Fibroblast of lung (primary cell): ENCODE measurements at regions not wholly inside any gene's neighbourhood (a gene's known extent, or its start where the extent isn't known, plus 50 kb on each side); places are given as distances from the start of the nearest gene placed in this dataset.

Source experiments
- DNase-seq, 2 donors: peaks; one replicate each; pipeline versions ENCODE4 v3.0.0 to v3.0.0-alpha.2; 2010; ENCODE audit warnings: low read depth in 2 of 2
- H2AFZ ChIP-seq: 2 replicates; pipeline ENCODE4 v1.5.1; 2012; ENCODE audit warnings: low read length, control low read depth, inconsistent platforms
- H3K27ac ChIP-seq: 2 replicates; pipeline ENCODE4 v1.5.1; 2011; ENCODE audit warnings: low read length, control low read depth; ENCODE audit not compliant: insufficient read depth
- H3K27me3 ChIP-seq: 2 replicates; pipeline ENCODE4 v1.5.1; 2011; ENCODE audit warnings: mild to moderate bottlenecking, low read length; ENCODE audit not compliant: control insufficient read depth, insufficient read depth
- H3K36me3 ChIP-seq: 2 replicates; pipeline ENCODE4 v1.5.1; 2011; ENCODE audit warnings: low read length; ENCODE audit not compliant: control insufficient read depth, insufficient read depth
- H3K4me1 ChIP-seq: 2 replicates; pipeline ENCODE4 v1.5.1; 2011; ENCODE audit warnings: low read length; ENCODE audit not compliant: control insufficient read depth, insufficient read depth; ENCODE audit errors: extremely low read depth
- H3K4me2 ChIP-seq: 2 replicates; pipeline ENCODE4 v1.5.1; 2011; ENCODE audit warnings: low read length, control low read depth; ENCODE audit not compliant: insufficient read depth; ENCODE audit errors: extremely low read depth
- H3K4me3 ChIP-seq, 4 experiments: fragments of 200-600 bp in 1 of 4; sonication (generic) in 1 of 4; replicated peaks in 1 of 4; 2 replicates each; pipeline ENCODE4 v1.5.1; 2011 to 2016; ENCODE audit warnings: low read length in 4 of 4, low read depth in 3 of 4, mild to moderate bottlenecking in 3 of 4, control low read depth in 2 of 4, inconsistent platforms in 1 of 4, mixed read lengths in 1 of 4; ENCODE audit not compliant: insufficient read depth in 1 of 4; ENCODE audit errors: control extremely low read depth in 1 of 4
- H3K79me2 ChIP-seq: 2 replicates; pipeline ENCODE4 v1.5.1; 2012; ENCODE audit warnings: mild to moderate bottlenecking, low read length, inconsistent platforms; ENCODE audit not compliant: control insufficient read depth, insufficient read depth
- H3K9ac ChIP-seq: 2 replicates; pipeline ENCODE4 v1.5.1; 2011; ENCODE audit warnings: mild to moderate bottlenecking, low read length, control low read depth; ENCODE audit not compliant: insufficient read depth
- H3K9me3 ChIP-seq: 2 replicates; pipeline ENCODE4 v1.5.1; 2012; ENCODE audit warnings: low read depth, low read length; ENCODE audit not compliant: control insufficient read depth, insufficient read depth
- H4K20me1 ChIP-seq: 2 replicates; pipeline ENCODE4 v1.5.1; 2011; ENCODE audit warnings: low read length; ENCODE audit not compliant: control insufficient read depth, insufficient read depth; ENCODE audit errors: extremely low read depth
- EZH2 ChIP-seq: IDR thresholded peaks from 2 replicates; pipeline ENCODE4 v1.5.1; 2012; ENCODE audit warnings: low read length, control low read depth, mild to moderate bottlenecking; ENCODE audit errors: missing control alignments
- TF ChIP-seq, protein P1 (sequence below), 2 donors: IDR thresholded peaks in 1 of 2; conservative IDR thresholded peaks in 1 of 2; 1 replicate in 1 of 2; 2 replicates in 1 of 2; pipeline ENCODE4 v1.5.1; 2011 to 2012; ENCODE audit warnings: low read length in 2 of 2, control low read depth in 1 of 2, inconsistent platforms in 1 of 2, low read depth in 1 of 2, mild to moderate bottlenecking in 1 of 2

DNA sequence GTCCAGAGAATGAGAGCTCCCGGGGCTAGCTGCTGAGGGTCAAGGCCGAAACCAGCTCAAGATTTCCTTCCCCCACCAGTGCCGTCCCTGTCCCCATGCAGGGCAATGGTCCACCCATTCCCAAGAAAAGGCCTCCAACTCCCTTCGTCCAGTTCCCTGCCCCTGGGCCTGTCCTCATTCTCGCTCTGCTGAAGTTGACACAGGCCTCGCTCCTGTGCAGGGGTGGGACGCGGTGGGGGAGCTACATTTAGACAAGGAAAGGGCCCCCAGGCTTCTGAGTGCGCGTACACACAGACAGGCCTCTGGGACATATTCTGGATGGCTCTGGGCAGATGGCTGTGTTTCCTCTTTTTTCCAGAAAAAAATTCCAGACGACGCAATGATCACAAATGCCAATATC, 188.3 kb downstream of the ETS2 start:
- no peaks in the 10 kb centered on the region for H3K9me3 ChIP-seq
- H3K27ac ChIP-seq, result peak overlapping the region; percentile 22
- peak overlapping the region; percentile 46 for H3K4me2 ChIP-seq
- no peaks in the 10 kb centered on the region for H4K20me1 ChIP-seq
- no peak overlapping the region for H3K4me3 ChIP-seq
- H3K27me3 ChIP-seq, result no peaks in the 10 kb centered on the region
- no peak overlapping the region for H2AFZ ChIP-seq
- peaks cover 27% of the 10 kb centered on the region for H3K4me1 ChIP-seq
- H3K9ac ChIP-seq, result no peak overlapping the region
- DNase-seq, result no peak
- no peaks in the 10 kb centered on the region for H3K36me3 ChIP-seq
- TF ChIP-seq, protein P1, sequence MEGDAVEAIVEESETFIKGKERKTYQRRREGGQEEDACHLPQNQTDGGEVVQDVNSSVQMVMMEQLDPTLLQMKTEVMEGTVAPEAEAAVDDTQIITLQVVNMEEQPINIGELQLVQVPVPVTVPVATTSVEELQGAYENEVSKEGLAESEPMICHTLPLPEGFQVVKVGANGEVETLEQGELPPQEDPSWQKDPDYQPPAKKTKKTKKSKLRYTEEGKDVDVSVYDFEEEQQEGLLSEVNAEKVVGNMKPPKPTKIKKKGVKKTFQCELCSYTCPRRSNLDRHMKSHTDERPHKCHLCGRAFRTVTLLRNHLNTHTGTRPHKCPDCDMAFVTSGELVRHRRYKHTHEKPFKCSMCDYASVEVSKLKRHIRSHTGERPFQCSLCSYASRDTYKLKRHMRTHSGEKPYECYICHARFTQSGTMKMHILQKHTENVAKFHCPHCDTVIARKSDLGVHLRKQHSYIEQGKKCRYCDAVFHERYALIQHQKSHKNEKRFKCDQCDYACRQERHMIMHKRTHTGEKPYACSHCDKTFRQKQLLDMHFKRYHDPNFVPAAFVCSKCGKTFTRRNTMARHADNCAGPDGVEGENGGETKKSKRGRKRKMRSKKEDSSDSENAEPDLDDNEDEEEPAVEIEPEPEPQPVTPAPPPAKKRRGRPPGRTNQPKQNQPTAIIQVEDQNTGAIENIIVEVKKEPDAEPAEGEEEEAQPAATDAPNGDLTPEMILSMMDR (conservative IDR thresholded peaks at IDR 0.05 in 1 of 2, IDR thresholded peaks at IDR 0.05 in 1 of 2; ENCODE audit: low read depth in 1 of 2, low read length in 2 of 2), result no peak
- no peak for TF ChIP-seq EZH2
- no peaks in the 10 kb centered on the region for H3K79me2 ChIP-seq

DNA sequence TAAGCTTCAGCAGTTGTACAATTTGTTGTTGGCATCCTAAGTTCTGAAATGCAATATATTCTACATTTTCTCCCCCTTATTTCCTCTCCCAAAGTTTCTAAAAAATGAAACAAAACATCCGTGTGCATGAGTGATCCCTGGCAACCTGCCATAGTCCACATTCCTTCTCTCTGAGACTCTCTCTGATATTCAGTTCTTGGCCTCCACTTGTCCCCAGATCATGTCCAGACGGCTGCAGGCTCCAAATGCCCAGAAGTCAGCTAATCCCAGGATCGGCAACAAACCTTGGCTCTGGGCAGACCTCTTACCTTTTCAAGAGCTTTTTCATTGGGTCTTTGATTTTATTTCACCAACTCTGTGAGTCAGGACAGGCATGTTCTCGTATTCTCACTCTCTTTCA, 187.8 kb downstream of the ETS2 start:
- no peaks in the 10 kb centered on the region for H3K9me3 ChIP-seq
- peak overlapping the region; percentile 46 for H3K4me2 ChIP-seq
- peak overlapping the region; percentile 22 for H3K27ac ChIP-seq
- H3K36me3 ChIP-seq, result no peaks in the 10 kb centered on the region
- H2AFZ ChIP-seq, result no peak overlapping the region
- H3K79me2 ChIP-seq, result no peaks in the 10 kb centered on the region
- H3K4me1 ChIP-seq, result peaks cover 30% of the 10 kb centered on the region
- H4K20me1 ChIP-seq, result no peaks in the 10 kb centered on the region
- no peak overlapping the region for H3K4me3 ChIP-seq
- DNase-seq, result peak; percentile 89 to 92
- no peak for TF ChIP-seq EZH2
- TF ChIP-seq, protein P1 (conservative IDR thresholded peaks at IDR 0.05 in 1 of 2, IDR thresholded peaks at IDR 0.05 in 1 of 2; ENCODE audit: low read depth in 1 of 2, low read length in 2 of 2), result no peak
- H3K27me3 ChIP-seq, result no peaks in the 10 kb centered on the region
- H3K9ac ChIP-seq, result no peak overlapping the region

DNA sequence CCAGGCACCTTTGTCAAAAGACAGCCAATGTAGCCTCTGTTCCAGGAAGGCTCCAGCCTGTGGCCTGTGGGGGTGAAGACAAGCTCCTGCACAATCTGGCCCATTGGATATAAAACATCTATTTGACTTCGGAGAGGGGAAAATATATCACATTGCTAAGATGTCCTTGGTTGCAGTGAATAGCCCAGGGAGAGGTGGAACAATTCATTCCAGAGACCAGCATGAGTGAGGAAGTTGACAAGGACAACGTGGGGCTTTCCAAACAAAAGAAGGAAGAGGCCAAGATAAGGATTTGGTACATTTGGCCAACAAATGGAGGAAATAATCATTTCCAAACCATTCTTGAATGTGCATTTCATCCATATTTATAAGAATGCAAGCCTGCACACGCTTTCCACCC, 187.0 kb downstream of the ETS2 start:
- no peaks in the 10 kb centered on the region for H3K9me3 ChIP-seq
- TF ChIP-seq, protein P1 (conservative IDR thresholded peaks at IDR 0.05 in 1 of 2, IDR thresholded peaks at IDR 0.05 in 1 of 2; ENCODE audit: low read depth in 1 of 2, low read length in 2 of 2), result no peak
- TF ChIP-seq EZH2, result no peak
- DNase-seq, result no peak
- H3K4me1 ChIP-seq, result peaks cover 37% of the 10 kb centered on the region
- H4K20me1 ChIP-seq, result no peaks in the 10 kb centered on the region
- no peak overlapping the region for H3K4me2 ChIP-seq
- H3K27ac ChIP-seq, result no peak overlapping the region
- H3K9ac ChIP-seq, result no peak overlapping the region
- no peaks in the 10 kb centered on the region for H3K27me3 ChIP-seq
- no peak overlapping the region for H2AFZ ChIP-seq
- no peaks in the 10 kb centered on the region for H3K36me3 ChIP-seq
- H3K4me3 ChIP-seq, result no peak overlapping the region
- no peaks in the 10 kb centered on the region for H3K79me2 ChIP-seq
